Heart left ventricle (tissue), 16 donors: ENCODE measurements at regions not wholly inside any gene's neighbourhood (a gene's known extent, or its start where the extent isn't known, plus 50 kb on each side); places are given as distances from the start of the nearest gene placed in this dataset.

ENCODE experiments used
- ATAC-seq, 4 donors: fragments of 200-7000 bp; cut with Tn5 transposase; one replicate each; pipeline ENCODE4 v1.9.1; 2020 to 2022; ENCODE audit warnings: moderate library complexity in 4 of 4, mild to moderate bottlenecking in 3 of 4, moderate number of reproducible peaks in 1 of 4
- DNase-seq, 5 donors: peaks; one replicate each; pipeline ENCODE4 v3.0.0-alpha.2; 2020
- H3K27ac ChIP-seq, 12 donors: fragments of 200-600 bp; sonication (generic) in 4 of 12; one replicate each; pipeline versions ENCODE4 v1.5.0 to v1.8.0; 2016 to 2022; ENCODE audit warnings: mild to moderate bottlenecking in 2 of 12
- H3K27me3 ChIP-seq, 9 donors: fragments of 200-600 bp; sonication (generic) in 2 of 9; one replicate each; pipeline versions ENCODE4 v1.5.1 to v1.8.0; 2016 to 2022; ENCODE audit warnings: mild to moderate bottlenecking in 3 of 9
- H3K36me3 ChIP-seq, 9 donors: fragments of 200-600 bp; sonication (generic) in 2 of 9; one replicate each; pipeline versions ENCODE4 v1.5.0 to v1.8.0; 2018 to 2022; ENCODE audit warnings: mild to moderate bottlenecking in 2 of 9
- H3K4me1 ChIP-seq, 12 donors: fragments of 200-600 bp; sonication (generic) in 4 of 12; one replicate each; pipeline versions ENCODE4 v1.5.0 to v1.8.0; 2016 to 2022; ENCODE audit warnings: mild to moderate bottlenecking in 3 of 12
- H3K4me3 ChIP-seq, 12 donors: fragments of 200-600 bp; sonication (generic) in 4 of 12; one replicate each; pipeline versions ENCODE4 v1.5.0 to v1.8.0; 2017 to 2022; ENCODE audit warnings: mild to moderate bottlenecking in 9 of 12, moderate library complexity in 4 of 12
- H3K9me3 ChIP-seq, 12 donors: fragments of 200-600 bp; sonication (generic) in 4 of 12; one replicate each; pipeline versions ENCODE4 v1.5.0 to v1.8.0; 2016 to 2022; ENCODE audit warnings: mild to moderate bottlenecking in 1 of 12
- CTCF ChIP-seq, 12 donors: fragments of 200-600 bp; sonication (generic) in 4 of 12; IDR thresholded peaks; one replicate each; pipeline versions ENCODE4 v1.5.0 to v1.8.0; 2018 to 2022; ENCODE audit warnings: antibody characterized with exemption in 12 of 12, mild to moderate bottlenecking in 5 of 12
- POLR2A ChIP-seq, 2 donors: fragments of 450-650 bp; IDR thresholded peaks; one replicate each; pipeline ENCODE4 v1.6.1; 2017; ENCODE audit warnings: antibody characterized with exemption in 2 of 2, mild to moderate bottlenecking in 2 of 2, moderate library complexity in 2 of 2
- WGBS, 4 donors: extraction: QIAGEN DNeasy Blood & Tissue Kit in 2 of 4; methylation state at CpG; one replicate each; pipeline versions ENCODE4 v1.1.5 to v1.1.7; 2013 to 2018; 5-methylcytosine and 5-hydroxymethylcytosine counted together
- intact Hi-C, 10 donors: fragments of 100-400 bp; cut with DNase I; formaldehyde crosslinking; loops; one replicate each; pipeline versions ENCODE4 v1.11.1 to v1.14.2; 2022
- donor health status: ischemic (EF 13 %, LVEDD 7.1; RV severe dilation, severe dysfunction).
- donor health status: healthy with polysubstance abuse.
- donor health status: DM: no; HTN: yes; CAD: no.
- donor health status: DM: no; HTN: no; CAD: no.
- donor health status: ischemic (EF 25% LVEDD 6.9; RV normal size, moderate dysfunction).
- donor health status: ischemic (EF 25% LVEDD 5.7; RV mildly dilated, moderate dysfunction).
- donor health status: healthy.
- donor health status: DM: yes; HTN: yes; CAD: no.
- donor health status: ischemic (EF 35%, LVEDD 5.7; RV mildly dilated, moderate dysfunction).
- donor health status: nonischemic (EF 11% LVEDD 7.7; RV severe dilation, severe dysfunction).
- donor health status: DM: yes; HTN: yes; CAD: no.
- donor health status: PGD.
- donor health status: ischemic (EF 29% LVEDD 5.4; RV normal size, mild dysfunction).
- donor health status: nonischemic (EF 23%, LVEDD 6.1; RV moderate dilation, normal function).

- TF ChIP-seq CTCF (IDR thresholded peaks at IDR 0.05) (no peak), POLR2A (IDR thresholded peaks at IDR 0.05) (no peak)
- Histone ChIP-seq H3K27ac (no peak overlapping the region), H3K4me3 (no peak overlapping the region), H3K9me3 (no peaks in the 10 kb centered on the region), H3K4me1 (no peaks in the 10 kb centered on the region), H3K27me3 (no peaks in the 10 kb centered on the region), H3K36me3 (no peaks in the 10 kb centered on the region)
- intact Hi-C loops: no loop called here
- ATAC-seq: no peak
- WGBS, 4 donors: 85 to 94% (median 90%) methylated on average over 2 of the region's 2 CpGs
- no peak for DNase-seq
These were observed 789.9 kb upstream of the MIR17HG start for GRCh38 chr13:90557626-90558025.

- no peaks in the 10 kb centered on the region for H3K36me3 ChIP-seq
- intact Hi-C loops: no loop called here
- DNase-seq: no peak
- no peak overlapping the region for H3K27ac ChIP-seq
- no peaks in the 10 kb centered on the region for H3K4me1 ChIP-seq
- WGBS, 4 donors: 50 to 65% (median 56%) methylated on average over 1 of the region's 1 CpG
- no peaks in the 10 kb centered on the region for H3K9me3 ChIP-seq
- ATAC-seq: no peak
- no peaks in the 10 kb centered on the region for H3K27me3 ChIP-seq
- TF ChIP-seq POLR2A (IDR thresholded peaks at IDR 0.05) (no peak), CTCF (IDR thresholded peaks at IDR 0.05) (no peak)
- no peak overlapping the region for H3K4me3 ChIP-seq
These were observed 785.0 kb upstream of the MIR17HG start for GRCh38 chr13:90562443-90562842.

- TF ChIP-seq POLR2A (IDR thresholded peaks at IDR 0.05) (no peak), CTCF (IDR thresholded peaks at IDR 0.05) (no peak)
- 75 to 85% (median 83%) methylated on average over 6 to 7 of the region's 7 CpGs for WGBS, 4 donors
- intact Hi-C loops: no loop called here
- DNase-seq (no peak), ATAC-seq (no peak)
- H3K4me1 ChIP-seq: no peaks in the 10 kb centered on the region
- no peaks in the 10 kb centered on the region for H3K9me3 ChIP-seq
- no peak overlapping the region for H3K4me3 ChIP-seq
- no peaks in the 10 kb centered on the region for H3K36me3 ChIP-seq
- no peaks in the 10 kb centered on the region for H3K27me3 ChIP-seq
- H3K27ac ChIP-seq: no peak overlapping the region
These were observed 783.4 kb upstream of the MIR17HG start for GRCh38 chr13:90564096-90564495.

GRCh38 chr13:90564566-90564965 lies 782.9 kb upstream of the MIR17HG start:
- no peak for ATAC-seq
- 60 to 69% (median 66%) methylated on average over 1 of the region's 1 CpG for WGBS, 4 donors
- TF ChIP-seq POLR2A (IDR thresholded peaks at IDR 0.05): no peak
- TF ChIP-seq CTCF (IDR thresholded peaks at IDR 0.05): no peak
- Histone ChIP-seq H3K36me3 (no peaks in the 10 kb centered on the region), H3K27ac (no peak overlapping the region), H3K4me1 (no peaks in the 10 kb centered on the region), H3K4me3 (no peak overlapping the region), H3K27me3 (no peaks in the 10 kb centered on the region), H3K9me3 (no peaks in the 10 kb centered on the region)
- intact Hi-C loops: no loop called here
- DNase-seq: no peak
